ENCODE measurements at regions not wholly inside any gene's neighbourhood (a gene's known extent, or its start where the extent isn't known, plus 50 kb on each side); places are given as distances from the start of the nearest gene placed in this dataset.
"Not testable (repeated sequence)": the region's sequence is repeated elsewhere in the genome, so short reads cannot be mapped to it uniquely, and the experiment has no call there.

- TF ChIP-seq EZH2phosphoT487 (IDR thresholded peaks at IDR 0.05; ENCODE audit: insufficient read depth, low read depth) (no peak), EZH2 (IDR thresholded peaks at IDR 0.05; ENCODE audit: insufficient read depth, poor library complexity, severe bottlenecking) (no peak)
- no peak for DNase-seq
- Histone ChIP-seq H3F3A (ENCODE audit: insufficient read depth) (no peaks in the 10 kb centered on the region), H3K9me3 (ENCODE audit: low read depth) (no peaks in the 10 kb centered on the region), H3K79me2 (ENCODE audit: insufficient read depth) (no peaks in the 10 kb centered on the region), H3K27me3 (replicated peaks; ENCODE audit: insufficient read depth) (peaks cover 3% of the 10 kb centered on the region; the same call in 1 of the 2 replicates), H3K4me1 (ENCODE audit: insufficient read depth) (no peaks in the 10 kb centered on the region), H3K9ac (no peak overlapping the region), H4K20me1 (ENCODE audit: insufficient read depth) (no peaks in the 10 kb centered on the region), H3K9me2 (ENCODE audit: insufficient read depth) (no peaks in the 10 kb centered on the region; the same call in 1 of the 2 replicates), H3K4me3 (no peak overlapping the region), H2AFZ (no peak overlapping the region), H3K4me2 (ENCODE audit: unreplicated experiment) (no peak overlapping the region), H3K36me3 (ENCODE audit: low read depth) (no peaks in the 10 kb centered on the region), H3K27ac (no peak overlapping the region)
- 63 to 70% methylated on average over 9 of the region's 9 CpGs for WGBS, 2 experiments (ENCODE audit: low coverage in 1 of 2, low lambda C conversion rate in 2 of 2, missing lambda C conversion rate in 2 of 2)
- in situ Hi-C loops (cut with MboI), result no loop called here
These were observed 385.1 kb downstream of the IRS2 start for GRCh38 chr13:109401307-109401706.

GRCh38 chr13:109400624-109401257, 385.6 kb downstream of the IRS2 start:
- Histone ChIP-seq H4K20me1 (ENCODE audit: insufficient read depth) (no peaks in the 10 kb centered on the region), H3K9me2 (ENCODE audit: insufficient read depth) (no peaks in the 10 kb centered on the region; the same call in 1 of the 2 replicates), H3K27ac (no peak overlapping the region), H2AFZ (no peak overlapping the region), H3K9ac (no peak overlapping the region), H3K4me2 (ENCODE audit: unreplicated experiment) (no peak overlapping the region), H3K36me3 (ENCODE audit: low read depth) (no peaks in the 10 kb centered on the region), H3K79me2 (ENCODE audit: insufficient read depth) (no peaks in the 10 kb centered on the region), H3K4me3 (no peak overlapping the region), H3K4me1 (ENCODE audit: insufficient read depth) (no peaks in the 10 kb centered on the region), H3K9me3 (ENCODE audit: low read depth) (no peaks in the 10 kb centered on the region), H3K27me3 (replicated peaks; ENCODE audit: insufficient read depth) (peaks cover under 1% of the 10 kb centered on the region; the same call in 1 of the 2 replicates), H3F3A (ENCODE audit: insufficient read depth) (no peaks in the 10 kb centered on the region)
- in situ Hi-C loops (cut with MboI), result no loop called here
- DNase-seq, result no peak
- no peak for TF ChIP-seq EZH2 (IDR thresholded peaks at IDR 0.05; ENCODE audit: insufficient read depth, poor library complexity, severe bottlenecking)
- no peak for TF ChIP-seq EZH2phosphoT487 (IDR thresholded peaks at IDR 0.05; ENCODE audit: insufficient read depth, low read depth)
- 69 to 71% methylated on average over 11 of the region's 11 CpGs for WGBS, 2 experiments (ENCODE audit: low coverage in 1 of 2, low lambda C conversion rate in 2 of 2, missing lambda C conversion rate in 2 of 2)

- H3K79me2 ChIP-seq (ENCODE audit: insufficient read depth), result no peaks in the 10 kb centered on the region
- H3K27me3 ChIP-seq (replicated peaks; ENCODE audit: insufficient read depth), result no peaks in the 10 kb centered on the region; the same call in 1 of the 2 replicates
- DNase-seq, result no peak
- H3K4me1 ChIP-seq (ENCODE audit: insufficient read depth), result no peaks in the 10 kb centered on the region
- H4K20me1 ChIP-seq (ENCODE audit: insufficient read depth), result no peaks in the 10 kb centered on the region
- no peaks in the 10 kb centered on the region for H3K36me3 ChIP-seq (ENCODE audit: low read depth)
- H3K4me3 ChIP-seq, result no peak overlapping the region
- TF ChIP-seq EZH2phosphoT487 (IDR thresholded peaks at IDR 0.05; ENCODE audit: insufficient read depth, low read depth), result no peak
- H3K4me2 ChIP-seq (ENCODE audit: unreplicated experiment), result no peak overlapping the region
- WGBS, 2 experiments (ENCODE audit: low coverage in 1 of 2, low lambda C conversion rate in 2 of 2, missing lambda C conversion rate in 2 of 2), result 46 to 51% methylated on average over 11 of the region's 11 CpGs
- H3K9ac ChIP-seq, result no peak overlapping the region
- no peaks in the 10 kb centered on the region for H3K9me2 ChIP-seq (ENCODE audit: insufficient read depth)
- H3K27ac ChIP-seq, result no peak overlapping the region
- no peaks in the 10 kb centered on the region for H3F3A ChIP-seq (ENCODE audit: insufficient read depth)
- H2AFZ ChIP-seq, result no peak overlapping the region
- H3K9me3 ChIP-seq (ENCODE audit: low read depth), result no peaks in the 10 kb centered on the region
- in situ Hi-C loops (cut with MboI), result no loop called here
These were observed 386.2 kb downstream of the IRS2 start for GRCh38 chr13:109400209-109400608.

GRCh38 chr13:109398071-109398470, 388.3 kb downstream of the IRS2 start:
- not testable (repeated sequence) for H3K9me2 ChIP-seq (ENCODE audit: insufficient read depth); H3K4me2 ChIP-seq (ENCODE audit: unreplicated experiment)
- WGBS, 2 experiments (ENCODE audit: low coverage in 1 of 2, low lambda C conversion rate in 2 of 2, missing lambda C conversion rate in 2 of 2), result 52 to 55% methylated on average over 5 of the region's 5 CpGs

GRCh38 chr13:109397285-109397684, 389.1 kb downstream of the IRS2 start:
- no peak overlapping the region for H3K27ac ChIP-seq
- H3K27me3 ChIP-seq (replicated peaks; ENCODE audit: insufficient read depth), result no peaks in the 10 kb centered on the region; the same call in 1 of the 2 replicates
- no peak overlapping the region for H3K4me2 ChIP-seq (ENCODE audit: unreplicated experiment)
- no peak for TF ChIP-seq EZH2 (IDR thresholded peaks at IDR 0.05; ENCODE audit: insufficient read depth, poor library complexity, severe bottlenecking)
- TF ChIP-seq EZH2phosphoT487 (IDR thresholded peaks at IDR 0.05; ENCODE audit: insufficient read depth, low read depth), result no peak
- H4K20me1 ChIP-seq (ENCODE audit: insufficient read depth), result no peaks in the 10 kb centered on the region
- H3K9me3 ChIP-seq (ENCODE audit: low read depth), result no peaks in the 10 kb centered on the region
- WGBS, 2 experiments (ENCODE audit: low coverage in 1 of 2, low lambda C conversion rate in 2 of 2, missing lambda C conversion rate in 2 of 2), result 41 to 50% methylated on average over 3 of the region's 3 CpGs
- H3F3A ChIP-seq (ENCODE audit: insufficient read depth), result no peaks in the 10 kb centered on the region
- H3K4me1 ChIP-seq (ENCODE audit: insufficient read depth), result peaks cover 8% of the 10 kb centered on the region; the same call in 1 of the 2 replicates
- in situ Hi-C loops (cut with MboI), result no loop called here
- no peak overlapping the region for H3K4me3 ChIP-seq
- no peaks in the 10 kb centered on the region for H3K79me2 ChIP-seq (ENCODE audit: insufficient read depth)
- H3K9ac ChIP-seq, result no peak overlapping the region
- no peaks in the 10 kb centered on the region for H3K9me2 ChIP-seq (ENCODE audit: insufficient read depth)
- H2AFZ ChIP-seq, result no peak overlapping the region
- no peaks in the 10 kb centered on the region for H3K36me3 ChIP-seq (ENCODE audit: low read depth)
- no peak for DNase-seq

More at GRCh38 chr13:109398071-109398470, 388.3 kb downstream of the IRS2 start:
- H3K27ac ChIP-seq; in situ Hi-C loops (cut with MboI); H3K4me1 ChIP-seq (ENCODE audit: insufficient read depth); H3K27me3 ChIP-seq (replicated peaks; ENCODE audit: insufficient read depth); H2AFZ ChIP-seq; H3K4me3 ChIP-seq; H3K79me2 ChIP-seq (ENCODE audit: insufficient read depth); H4K20me1 ChIP-seq (ENCODE audit: insufficient read depth); H3K36me3 ChIP-seq (ENCODE audit: low read depth); H3K9me3 ChIP-seq (ENCODE audit: low read depth); H3K9ac ChIP-seq; H3F3A ChIP-seq (ENCODE audit: insufficient read depth); DNase-seq: not testable (repeated sequence)
